Parathyroid adenoma (tissue), 2 donors: ENCODE measurements at regions not wholly inside any gene's neighbourhood (a gene's known extent, or its start where the extent isn't known, plus 50 kb on each side); places are given as distances from the start of the nearest gene placed in this dataset.

ENCODE experiments used
- H2AFZ ChIP-seq: fragments of 300-600 bp; sonication (generic); one replicate; pipeline ENCODE4 v1.7.0; 2017; ENCODE audit warnings: antibody characterized with exemption, mild to moderate bottlenecking
- H3K27ac ChIP-seq: fragments of 300-600 bp; sonication (generic); one replicate; pipeline ENCODE4 v1.7.0; 2017
- H3K27me3 ChIP-seq: fragments of 300-600 bp; sonication (generic); one replicate; pipeline ENCODE4 v1.7.0; 2017; ENCODE audit warnings: low read length; ENCODE audit not compliant: control insufficient read depth, insufficient read depth
- H3K36me3 ChIP-seq: fragments of 300-600 bp; sonication (generic); one replicate; pipeline ENCODE4 v1.7.0; 2017; ENCODE audit warnings: low read length; ENCODE audit not compliant: control insufficient read depth, insufficient read depth
- H3K4me1 ChIP-seq: fragments of 300-600 bp; sonication (generic); one replicate; pipeline ENCODE4 v1.7.0; 2017; ENCODE audit warnings: control low read depth
- H3K4me2 ChIP-seq: fragments of 300-600 bp; sonication (generic); one replicate; pipeline ENCODE4 v1.7.0; 2017; ENCODE audit warnings: low read length
- H3K4me3 ChIP-seq: fragments of 300-600 bp; sonication (generic); one replicate; pipeline ENCODE4 v1.7.0; 2017; ENCODE audit warnings: low read depth, low read length
- H3K79me2 ChIP-seq: fragments of 300-600 bp; sonication (generic); one replicate; pipeline ENCODE4 v1.7.0; 2017; ENCODE audit warnings: control low read depth
- H3K9ac ChIP-seq: fragments of 300-600 bp; sonication (generic); one replicate; pipeline ENCODE4 v1.7.0; 2017; ENCODE audit warnings: mild to moderate bottlenecking
- H3K9me3 ChIP-seq: fragments of 300-600 bp; sonication (generic); one replicate; pipeline ENCODE4 v1.7.0; 2017; ENCODE audit warnings: low read length; ENCODE audit not compliant: control insufficient read depth
- TF ChIP-seq, protein P1 (sequence below): fragments of 300-600 bp; sonication (generic); IDR thresholded peaks from one replicate; pipeline ENCODE4 v1.7.0; 2017; ENCODE audit warnings: antibody characterized with exemption, mild to moderate bottlenecking
- donor health status: primary hyperparathyroidism.

DNA sequence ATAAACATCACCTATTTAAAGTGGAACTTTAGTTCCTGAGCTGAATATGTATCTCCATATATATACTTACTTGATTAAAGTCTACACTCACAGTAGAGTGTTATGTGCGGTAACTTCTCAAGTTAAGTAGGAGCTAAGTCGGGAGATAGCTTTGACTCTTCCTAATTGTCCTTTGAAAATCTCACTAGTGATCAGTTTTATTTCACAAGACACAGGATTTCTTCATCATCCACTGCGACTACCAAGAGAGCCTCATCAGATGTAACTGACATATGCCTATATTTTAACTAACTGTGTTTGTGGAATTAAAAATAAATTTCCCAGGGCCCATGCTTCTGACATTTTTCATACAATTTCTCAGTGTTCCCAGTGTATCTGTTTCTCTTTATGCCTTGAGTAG, 1664.0 kb downstream of the EFNB2 start:
- Histone ChIP-seq H3K4me2 (no peak overlapping the region), H3K9ac (no peak overlapping the region), H3K4me3 (no peak overlapping the region), H3K36me3 (no peaks in the 10 kb centered on the region), H3K4me1 (no peaks in the 10 kb centered on the region), H2AFZ (no peak overlapping the region), H3K9me3 (no peaks in the 10 kb centered on the region), H3K79me2 (no peaks in the 10 kb centered on the region), H3K27ac (no peak overlapping the region), H3K27me3 (no peaks in the 10 kb centered on the region)
- TF ChIP-seq, protein P1, sequence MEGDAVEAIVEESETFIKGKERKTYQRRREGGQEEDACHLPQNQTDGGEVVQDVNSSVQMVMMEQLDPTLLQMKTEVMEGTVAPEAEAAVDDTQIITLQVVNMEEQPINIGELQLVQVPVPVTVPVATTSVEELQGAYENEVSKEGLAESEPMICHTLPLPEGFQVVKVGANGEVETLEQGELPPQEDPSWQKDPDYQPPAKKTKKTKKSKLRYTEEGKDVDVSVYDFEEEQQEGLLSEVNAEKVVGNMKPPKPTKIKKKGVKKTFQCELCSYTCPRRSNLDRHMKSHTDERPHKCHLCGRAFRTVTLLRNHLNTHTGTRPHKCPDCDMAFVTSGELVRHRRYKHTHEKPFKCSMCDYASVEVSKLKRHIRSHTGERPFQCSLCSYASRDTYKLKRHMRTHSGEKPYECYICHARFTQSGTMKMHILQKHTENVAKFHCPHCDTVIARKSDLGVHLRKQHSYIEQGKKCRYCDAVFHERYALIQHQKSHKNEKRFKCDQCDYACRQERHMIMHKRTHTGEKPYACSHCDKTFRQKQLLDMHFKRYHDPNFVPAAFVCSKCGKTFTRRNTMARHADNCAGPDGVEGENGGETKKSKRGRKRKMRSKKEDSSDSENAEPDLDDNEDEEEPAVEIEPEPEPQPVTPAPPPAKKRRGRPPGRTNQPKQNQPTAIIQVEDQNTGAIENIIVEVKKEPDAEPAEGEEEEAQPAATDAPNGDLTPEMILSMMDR, result no peak

DNA sequence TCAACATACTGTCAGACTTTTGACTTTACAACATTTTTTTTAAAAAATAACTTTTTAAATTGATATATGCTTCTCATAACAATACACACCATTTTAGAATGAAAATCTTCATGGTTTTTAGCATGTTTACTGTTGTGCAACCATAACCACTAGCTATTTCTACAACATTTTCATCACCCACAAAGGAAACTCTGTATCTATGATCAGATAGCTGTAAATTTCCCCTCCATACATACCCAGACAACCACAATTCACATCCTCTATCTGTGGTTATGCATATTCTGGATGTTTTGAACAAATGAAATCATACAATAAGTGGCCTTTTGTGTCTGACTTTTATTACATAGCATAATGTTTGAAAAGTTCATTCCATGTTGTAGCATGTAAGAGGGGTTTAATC, 1666.0 kb downstream of the EFNB2 start:
- Histone ChIP-seq H3K27ac (no peak overlapping the region), H2AFZ (no peak overlapping the region), H3K4me1 (no peaks in the 10 kb centered on the region), H3K4me2 (no peak overlapping the region), H3K27me3 (no peaks in the 10 kb centered on the region), H3K79me2 (no peaks in the 10 kb centered on the region), H3K9me3 (no peaks in the 10 kb centered on the region), H3K36me3 (no peaks in the 10 kb centered on the region), H3K4me3 (no peak overlapping the region), H3K9ac (no peak overlapping the region)
- TF ChIP-seq, protein P1, result no peak

- H3K4me3 ChIP-seq, result no peak overlapping the region
- no peak overlapping the region for H3K4me2 ChIP-seq
- no peaks in the 10 kb centered on the region for H3K36me3 ChIP-seq
- H3K9me3 ChIP-seq, result no peaks in the 10 kb centered on the region
- H3K9ac ChIP-seq, result no peak overlapping the region
- H3K79me2 ChIP-seq, result no peaks in the 10 kb centered on the region
- H3K27me3 ChIP-seq, result no peaks in the 10 kb centered on the region
- no peak overlapping the region for H2AFZ ChIP-seq
- H3K4me1 ChIP-seq, result no peaks in the 10 kb centered on the region
- no peak overlapping the region for H3K27ac ChIP-seq
- TF ChIP-seq, protein P1, result no peak
Measured at GRCh38 chr13:104868806-104869205, 1666.7 kb downstream of the EFNB2 start.

GRCh38 chr13:104855581-104855980, 1679.9 kb downstream of the EFNB2 start:
- Histone ChIP-seq H3K4me1 (no peaks in the 10 kb centered on the region), H3K9me3 (no peaks in the 10 kb centered on the region), H3K36me3 (no peaks in the 10 kb centered on the region), H2AFZ (no peak overlapping the region), H3K79me2 (no peaks in the 10 kb centered on the region), H3K27ac (no peak overlapping the region), H3K27me3 (no peaks in the 10 kb centered on the region), H3K4me3 (no peak overlapping the region), H3K9ac (no peak overlapping the region), H3K4me2 (no peak overlapping the region)
- TF ChIP-seq, protein P1, result no peak

- no peak overlapping the region for H3K27ac ChIP-seq
- no peak overlapping the region for H3K4me2 ChIP-seq
- no peaks in the 10 kb centered on the region for H3K36me3 ChIP-seq
- H3K9ac ChIP-seq, result no peak overlapping the region
- H3K27me3 ChIP-seq, result no peaks in the 10 kb centered on the region
- no peak overlapping the region for H3K4me3 ChIP-seq
- H3K79me2 ChIP-seq, result no peaks in the 10 kb centered on the region
- TF ChIP-seq, protein P1, result no peak
- H2AFZ ChIP-seq, result no peak overlapping the region
- H3K9me3 ChIP-seq, result no peaks in the 10 kb centered on the region
- no peaks in the 10 kb centered on the region for H3K4me1 ChIP-seq
Measured at GRCh38 chr13:104854698-104855097, 1680.8 kb downstream of the EFNB2 start.
